ENCODE measurements at regions not wholly inside any gene's neighbourhood (a gene's known extent, or its start where the extent isn't known, plus 50 kb on each side); places are given as distances from the start of the nearest gene placed in this dataset.

GRCh38 chr12:11580125-11580751 lies 69.2 kb upstream of the ETV6 start:
- TF ChIP-seq TAF1 (IDR thresholded peaks at IDR 0.05; ENCODE audit: low read depth, low read length) (no peak), POLR2A (IDR thresholded peaks at IDR 0.05; ENCODE audit: low read depth, low read length) (no peak), POLR2AphosphoS5 (IDR thresholded peaks at IDR 0.05; ENCODE audit: low read depth, low read length) (no peak; the same call in 1 of the 2 replicates)
